ENCODE measurements at regions not wholly inside any gene's neighbourhood (a gene's known extent, or its start where the extent isn't known, plus 50 kb on each side); places are given as distances from the start of the nearest gene placed in this dataset.

- Mint-ChIP-seq H3K27me3 (ENCODE audit: low read depth) (peaks cover 8% of the 10 kb centered on the region), H3K27ac (no peak overlapping the region), H3K36me3 (ENCODE audit: low read depth) (no peaks in the 10 kb centered on the region), H3K4me1 (ENCODE audit: low read depth) (no peaks in the 10 kb centered on the region), H3K4me3 (no peak overlapping the region), H3K9me3 (peaks cover 10% of the 10 kb centered on the region)
- CTCF ChIA-PET: no interaction called here
- DNase-seq: no peak
- intact Hi-C loops (cut with micrococcal nuclease): no loop called here
Observed at GRCh38 chr5:159620853-159621540, 290.7 kb upstream of the IL12B start.

- H3K36me3 Mint-ChIP-seq (ENCODE audit: low read depth): no peaks in the 10 kb centered on the region
- H3K4me1 Mint-ChIP-seq (ENCODE audit: low read depth): no peaks in the 10 kb centered on the region
- H3K9me3 Mint-ChIP-seq: no peaks in the 10 kb centered on the region
- no peak for DNase-seq
- peaks cover 2% of the 10 kb centered on the region for H3K27me3 Mint-ChIP-seq (ENCODE audit: low read depth)
- no peak overlapping the region for H3K27ac Mint-ChIP-seq
- intact Hi-C loops (cut with micrococcal nuclease): no loop called here
- H3K4me3 Mint-ChIP-seq: no peak overlapping the region
- CTCF ChIA-PET: no interaction called here
Observed at GRCh38 chr5:159628703-159629102, 287.6 kb upstream of the ADRA1B start.

GRCh38 chr5:159629158-159629557 is 287.1 kb upstream of the ADRA1B start:
- intact Hi-C loops (cut with micrococcal nuclease): no loop called here
- no peaks in the 10 kb centered on the region for H3K36me3 Mint-ChIP-seq (ENCODE audit: low read depth)
- CTCF ChIA-PET: no interaction called here
- no peak for DNase-seq
- H3K27ac Mint-ChIP-seq: no peak overlapping the region
- H3K9me3 Mint-ChIP-seq: no peaks in the 10 kb centered on the region
- no peak overlapping the region for H3K4me3 Mint-ChIP-seq
- H3K27me3 Mint-ChIP-seq (ENCODE audit: low read depth): peaks cover 2% of the 10 kb centered on the region
- H3K4me1 Mint-ChIP-seq (ENCODE audit: low read depth): no peaks in the 10 kb centered on the region

GRCh38 chr5:159630545-159630944 is 285.7 kb upstream of the ADRA1B start:
- DNase-seq: no peak
- Mint-ChIP-seq H3K36me3 (ENCODE audit: low read depth) (no peaks in the 10 kb centered on the region), H3K4me3 (no peak overlapping the region), H3K4me1 (ENCODE audit: low read depth) (no peaks in the 10 kb centered on the region), H3K27ac (no peak overlapping the region), H3K27me3 (ENCODE audit: low read depth) (peaks cover 6% of the 10 kb centered on the region), H3K9me3 (no peaks in the 10 kb centered on the region)
- CTCF ChIA-PET: no interaction called here
- intact Hi-C loops (cut with micrococcal nuclease): no loop called here

GRCh38 chr5:159631001-159631400 is 285.3 kb upstream of the ADRA1B start:
- H3K27ac Mint-ChIP-seq: no peak overlapping the region
- no peaks in the 10 kb centered on the region for H3K4me1 Mint-ChIP-seq (ENCODE audit: low read depth)
- H3K36me3 Mint-ChIP-seq (ENCODE audit: low read depth): no peaks in the 10 kb centered on the region
- intact Hi-C loops (cut with micrococcal nuclease): no loop called here
- H3K27me3 Mint-ChIP-seq (ENCODE audit: low read depth): peaks cover 6% of the 10 kb centered on the region
- H3K4me3 Mint-ChIP-seq: no peak overlapping the region
- no peaks in the 10 kb centered on the region for H3K9me3 Mint-ChIP-seq
- CTCF ChIA-PET: no interaction called here
- no peak for DNase-seq

- peaks cover 6% of the 10 kb centered on the region for H3K27me3 Mint-ChIP-seq (ENCODE audit: low read depth)
- CTCF ChIA-PET: interaction anchor here (0.6 kb wide), 1 partner anchor 599 kb away, joined by 3 read pairs; no protein-coding TSS in a partner anchor
- H3K27ac Mint-ChIP-seq: no peak overlapping the region
- H3K4me1 Mint-ChIP-seq (ENCODE audit: low read depth): no peaks in the 10 kb centered on the region
- H3K36me3 Mint-ChIP-seq (ENCODE audit: low read depth): no peaks in the 10 kb centered on the region
- no peak overlapping the region for H3K4me3 Mint-ChIP-seq
- intact Hi-C loops (cut with micrococcal nuclease): no loop called here
- DNase-seq: no peak
- H3K9me3 Mint-ChIP-seq: peaks cover 2% of the 10 kb centered on the region
Observed at GRCh38 chr5:159632866-159633265, 283.4 kb upstream of the ADRA1B start.

GRCh38 chr5:159638481-159638880 is 277.8 kb upstream of the ADRA1B start:
- Mint-ChIP-seq H3K4me1 (ENCODE audit: low read depth) (no peaks in the 10 kb centered on the region), H3K27ac (no peak overlapping the region), H3K9me3 (peaks cover 2% of the 10 kb centered on the region), H3K4me3 (no peak overlapping the region), H3K27me3 (ENCODE audit: low read depth) (peaks cover 4% of the 10 kb centered on the region), H3K36me3 (ENCODE audit: low read depth) (no peaks in the 10 kb centered on the region)
- intact Hi-C loops (cut with micrococcal nuclease): no loop called here
- CTCF ChIA-PET: no interaction called here
- no peak for DNase-seq

- Mint-ChIP-seq H3K27ac (no peak overlapping the region), H3K4me1 (ENCODE audit: low read depth) (no peaks in the 10 kb centered on the region), H3K4me3 (no peak overlapping the region), H3K27me3 (ENCODE audit: low read depth) (peaks cover 4% of the 10 kb centered on the region), H3K9me3 (peaks cover 2% of the 10 kb centered on the region), H3K36me3 (ENCODE audit: low read depth) (no peaks in the 10 kb centered on the region)
- CTCF ChIA-PET: no interaction called here
- no peak for DNase-seq
- intact Hi-C loops (cut with micrococcal nuclease): no loop called here
Observed at GRCh38 chr5:159638954-159639559, 277.2 kb upstream of the ADRA1B start.

GRCh38 chr5:159639590-159639989 is 276.7 kb upstream of the ADRA1B start:
- H3K27me3 Mint-ChIP-seq (ENCODE audit: low read depth): peaks cover 4% of the 10 kb centered on the region
- H3K4me1 Mint-ChIP-seq (ENCODE audit: low read depth): no peaks in the 10 kb centered on the region
- no peak overlapping the region for H3K27ac Mint-ChIP-seq
- H3K4me3 Mint-ChIP-seq: no peak overlapping the region
- no peaks in the 10 kb centered on the region for H3K36me3 Mint-ChIP-seq (ENCODE audit: low read depth)
- DNase-seq: no peak
- H3K9me3 Mint-ChIP-seq: peaks cover 2% of the 10 kb centered on the region
- CTCF ChIA-PET: no interaction called here
- intact Hi-C loops (cut with micrococcal nuclease): no loop called here

- Mint-ChIP-seq H3K4me3 (no peak overlapping the region), H3K4me1 (ENCODE audit: low read depth) (no peaks in the 10 kb centered on the region), H3K9me3 (peaks cover 2% of the 10 kb centered on the region), H3K27me3 (ENCODE audit: low read depth) (no peaks in the 10 kb centered on the region), H3K27ac (no peak overlapping the region), H3K36me3 (ENCODE audit: low read depth) (no peaks in the 10 kb centered on the region)
- no peak for DNase-seq
- CTCF ChIA-PET: no interaction called here
- intact Hi-C loops (cut with micrococcal nuclease): no loop called here
Observed at GRCh38 chr5:159640446-159640845, 275.8 kb upstream of the ADRA1B start.

GRCh38 chr5:159640921-159641320 is 275.4 kb upstream of the ADRA1B start:
- no peak for DNase-seq
- CTCF ChIA-PET: no interaction called here
- no peaks in the 10 kb centered on the region for H3K4me1 Mint-ChIP-seq (ENCODE audit: low read depth)
- H3K27me3 Mint-ChIP-seq (ENCODE audit: low read depth): no peaks in the 10 kb centered on the region
- H3K36me3 Mint-ChIP-seq (ENCODE audit: low read depth): no peaks in the 10 kb centered on the region
- intact Hi-C loops (cut with micrococcal nuclease): no loop called here
- H3K9me3 Mint-ChIP-seq: peaks cover 2% of the 10 kb centered on the region
- H3K4me3 Mint-ChIP-seq: no peak overlapping the region
- no peak overlapping the region for H3K27ac Mint-ChIP-seq

- Mint-ChIP-seq H3K27me3 (ENCODE audit: low read depth) (no peaks in the 10 kb centered on the region), H3K27ac (no peak overlapping the region), H3K36me3 (ENCODE audit: low read depth) (no peaks in the 10 kb centered on the region), H3K9me3 (peaks cover 2% of the 10 kb centered on the region), H3K4me3 (no peak overlapping the region), H3K4me1 (ENCODE audit: low read depth) (no peaks in the 10 kb centered on the region)
- intact Hi-C loops (cut with micrococcal nuclease): no loop called here
- no peak for DNase-seq
- CTCF ChIA-PET: no interaction called here
Observed at GRCh38 chr5:159641371-159642039, 274.8 kb upstream of the ADRA1B start.

- no peak overlapping the region for H3K4me3 Mint-ChIP-seq
- H3K27ac Mint-ChIP-seq: no peak overlapping the region
- DNase-seq: no peak
- intact Hi-C loops (cut with micrococcal nuclease): no loop called here
- CTCF ChIA-PET: no interaction called here
- no peaks in the 10 kb centered on the region for H3K4me1 Mint-ChIP-seq (ENCODE audit: low read depth)
- H3K27me3 Mint-ChIP-seq (ENCODE audit: low read depth): no peaks in the 10 kb centered on the region
- H3K9me3 Mint-ChIP-seq: peaks cover under 1% of the 10 kb centered on the region
- no peaks in the 10 kb centered on the region for H3K36me3 Mint-ChIP-seq (ENCODE audit: low read depth)
Observed at GRCh38 chr5:159642379-159642778, 273.9 kb upstream of the ADRA1B start.

Measured in activated naive CD4-positive, alpha-beta T cell treated with anti-CD3 and anti-CD28 coated beads for 36 hours (primary cell).